ENCODE measurements at regions not wholly inside any gene's neighbourhood (a gene's known extent, or its start where the extent isn't known, plus 50 kb on each side); places are given as distances from the start of the nearest gene placed in this dataset.

GRCh38 chr10:130899856-130900255 is 411.7 kb downstream of the TCERG1L start:
- TF ChIP-seq CTCF (IDR thresholded peaks at IDR 0.05): no peak
- no peak for TF ChIP-seq POLR2A (IDR thresholded peaks at IDR 0.05)
- TF ChIP-seq EP300 (IDR thresholded peaks at IDR 0.05): no peak

Data from ovary (tissue), 3 donors.